H9 (cell line): ENCODE measurements at regions not wholly inside any gene's neighbourhood (a gene's known extent, or its start where the extent isn't known, plus 50 kb on each side); places are given as distances from the start of the nearest gene placed in this dataset.

ENCODE experiments used
- DNase-seq: peaks from one replicate; pipeline ENCODE4 v3.0.0-alpha.2; 2017
- H2AFZ ChIP-seq: one replicate; pipeline ENCODE4 v1.6.1; 2013; ENCODE audit warnings: mild to moderate bottlenecking, low read length, control low read depth, moderate library complexity
- H2AK5ac ChIP-seq: 2 replicates; pipeline ENCODE4 v1.6.1; 2013; ENCODE audit warnings: low read length, control low read depth, mixed read lengths; ENCODE audit not compliant: insufficient read length
- H2BK120ac ChIP-seq: one replicate; pipeline ENCODE4 v1.6.1; 2013; ENCODE audit warnings: low read depth, mild to moderate bottlenecking, low read length, control low read depth, inconsistent platforms; ENCODE audit not compliant: poor library complexity, severe bottlenecking
- H2BK12ac ChIP-seq: 2 replicates; pipeline ENCODE4 v1.6.1; 2013; ENCODE audit warnings: low read length, control low read depth, mixed read lengths, low read depth; ENCODE audit not compliant: insufficient read length
- H2BK15ac ChIP-seq: 2 replicates; pipeline ENCODE4 v1.6.1; 2013; ENCODE audit warnings: low read depth, low read length, control low read depth
- H2BK20ac ChIP-seq: one replicate; pipeline ENCODE4 v1.6.1; 2013; ENCODE audit warnings: low read depth, mild to moderate bottlenecking, low read length, control low read depth, inconsistent platforms; ENCODE audit not compliant: poor library complexity, severe bottlenecking
- H2BK5ac ChIP-seq: 2 replicates; pipeline ENCODE4 v1.6.1; 2013; ENCODE audit warnings: low read length, control low read depth, mixed read lengths; ENCODE audit not compliant: insufficient read length
- H3K14ac ChIP-seq: 2 replicates; pipeline ENCODE4 v1.6.1; 2013; ENCODE audit warnings: low read length, control low read depth; ENCODE audit not compliant: insufficient read depth
- H3K18ac ChIP-seq: 2 replicates; pipeline ENCODE4 v1.6.1; 2013; ENCODE audit warnings: low read depth, mild to moderate bottlenecking, mixed read lengths, low read length, control low read depth; ENCODE audit not compliant: insufficient read length
- H3K23ac ChIP-seq: 2 replicates; pipeline ENCODE4 v1.6.1; 2013; ENCODE audit warnings: low read length, control low read depth, mixed read lengths, low read depth; ENCODE audit not compliant: insufficient read length
- H3K23me2 ChIP-seq: 2 replicates; pipeline ENCODE4 v1.6.1; 2013; ENCODE audit warnings: low read depth, mild to moderate bottlenecking, mixed read lengths, low read length, control low read depth; ENCODE audit not compliant: insufficient read length, poor library complexity, severe bottlenecking
- H3K27ac ChIP-seq: 2 replicates; pipeline ENCODE4 v1.5.1; 2013; ENCODE audit warnings: low read length, control low read depth, mixed read lengths, low read depth; ENCODE audit not compliant: insufficient read length
- H3K27me3 ChIP-seq: 2 replicates; pipeline ENCODE4 v1.6.1; 2013; ENCODE audit warnings: low read length, control low read depth, inconsistent platforms; ENCODE audit not compliant: insufficient read depth
- H3K4ac ChIP-seq: 2 replicates; pipeline ENCODE4 v1.6.1; 2013; ENCODE audit warnings: low read depth, mild to moderate bottlenecking, control low read depth, inconsistent platforms, low read length, moderate library complexity
- H3K4me1 ChIP-seq: 2 replicates; pipeline ENCODE4 v1.6.1; 2013; ENCODE audit warnings: low read length, control low read depth, inconsistent platforms; ENCODE audit not compliant: insufficient read depth
- H3K4me2 ChIP-seq: 2 replicates; pipeline ENCODE4 v1.6.1; 2013; ENCODE audit warnings: low read length, control low read depth, mixed read lengths; ENCODE audit not compliant: insufficient read length, insufficient read depth
- H3K56ac ChIP-seq: 2 replicates; pipeline ENCODE4 v1.6.1; 2013; ENCODE audit warnings: low read depth, mild to moderate bottlenecking, mixed read lengths, low read length, control low read depth; ENCODE audit not compliant: insufficient read length
- H3K79me1 ChIP-seq: 2 replicates; pipeline ENCODE4 v1.6.1; 2013; ENCODE audit warnings: low read depth, mild to moderate bottlenecking, moderate library complexity, low read length, control low read depth, inconsistent platforms; ENCODE audit not compliant: insufficient read depth, poor library complexity, severe bottlenecking
- H3K79me2 ChIP-seq: 2 replicates; pipeline ENCODE4 v1.6.1; 2013; ENCODE audit warnings: low read length, control low read depth, inconsistent platforms; ENCODE audit not compliant: insufficient read depth
- H3K9ac ChIP-seq: 2 replicates; pipeline ENCODE4 v1.6.1; 2013; ENCODE audit warnings: low read length, control low read depth, mixed read lengths; ENCODE audit not compliant: insufficient read length; ENCODE audit errors: extremely low read depth
- H3K9me3 ChIP-seq: one replicate; pipeline ENCODE4 v1.6.1; 2013; ENCODE audit warnings: low read depth, low read length, inconsistent platforms; ENCODE audit not compliant: control insufficient read depth
- H3T11ph ChIP-seq: one replicate; pipeline ENCODE4 v1.6.1; 2013; ENCODE audit warnings: mild to moderate bottlenecking, low read length, control low read depth, inconsistent platforms
- H4K20me1 ChIP-seq: one replicate; pipeline ENCODE4 v1.6.1; 2013; ENCODE audit not compliant: control insufficient read depth, insufficient read length, insufficient read depth
- H4K5ac ChIP-seq: 2 replicates; pipeline ENCODE4 v1.6.1; 2013; ENCODE audit warnings: low read depth, mild to moderate bottlenecking, mixed read lengths, low read length, control low read depth; ENCODE audit not compliant: insufficient read length
- H4K8ac ChIP-seq: replicated peaks from 2 replicates; pipeline ENCODE4 v1.6.1; 2013; ENCODE audit warnings: low read length, control low read depth, mixed read lengths, low read depth; ENCODE audit not compliant: insufficient read length
- H4K91ac ChIP-seq: 2 replicates; pipeline ENCODE4 v1.6.1; 2013; ENCODE audit warnings: low read depth, mild to moderate bottlenecking, moderate library complexity, mixed read lengths, low read length, control low read depth; ENCODE audit not compliant: insufficient read length
- H3K27ac Mint-ChIP-seq, 3 experiments: 2 replicates in 2 of 3; 3 replicates in 1 of 3; pipeline ENCODE4 v1.8.0; 2020 to 2021; ENCODE audit warnings: mixed read lengths in 3 of 3, mild to moderate bottlenecking in 1 of 3, moderate library complexity in 1 of 3
- H3K27me3 Mint-ChIP-seq: 2 replicates; pipeline ENCODE4 v1.8.0; 2021; ENCODE audit warnings: low read depth, mild to moderate bottlenecking, moderate library complexity, mixed read lengths
- H3K36me3 Mint-ChIP-seq, 3 experiments: 2 replicates in 2 of 3; 3 replicates in 1 of 3; pipeline ENCODE4 v1.8.0; 2020 to 2021; ENCODE audit warnings: low read depth in 3 of 3, mixed read lengths in 3 of 3; ENCODE audit not compliant: insufficient read depth in 1 of 3
- H3K4me1 Mint-ChIP-seq, 2 experiments: 2 replicates each; pipeline ENCODE4 v1.8.0; 2020; ENCODE audit warnings: mixed read lengths in 2 of 2
- H3K4me3 Mint-ChIP-seq, 2 experiments: 2 replicates in 1 of 2; 3 replicates in 1 of 2; pipeline ENCODE4 v1.8.0; 2020 to 2021; ENCODE audit warnings: mild to moderate bottlenecking in 2 of 2, mixed read lengths in 2 of 2, moderate library complexity in 1 of 2
- H3K9me3 Mint-ChIP-seq, 2 experiments: 2 replicates in 1 of 2; 3 replicates in 1 of 2; pipeline ENCODE4 v1.8.0; 2020; ENCODE audit warnings: mild to moderate bottlenecking in 2 of 2, mixed read lengths in 2 of 2, moderate library complexity in 1 of 2
- WGBS: extraction: QIAGEN DNeasy Blood & Tissue Kit; methylation state at CpG from one replicate; pipeline ENCODE4 v1.1.7; 2013; ENCODE audit warnings: missing lambda C conversion rate, low lambda C conversion rate, mixed read lengths; ENCODE audit not compliant: insufficient read length; ENCODE audit errors: extremely low coverage; 5-methylcytosine and 5-hydroxymethylcytosine counted together
- TF ChIP-seq, protein P1 (sequence below): fragments of 200-600 bp; sonication (generic); conservative IDR thresholded peaks from 3 replicates; pipeline ENCODE4 v1.8.0; 2021; ENCODE audit warnings: antibody characterized with exemption, mild to moderate bottlenecking

DNA sequence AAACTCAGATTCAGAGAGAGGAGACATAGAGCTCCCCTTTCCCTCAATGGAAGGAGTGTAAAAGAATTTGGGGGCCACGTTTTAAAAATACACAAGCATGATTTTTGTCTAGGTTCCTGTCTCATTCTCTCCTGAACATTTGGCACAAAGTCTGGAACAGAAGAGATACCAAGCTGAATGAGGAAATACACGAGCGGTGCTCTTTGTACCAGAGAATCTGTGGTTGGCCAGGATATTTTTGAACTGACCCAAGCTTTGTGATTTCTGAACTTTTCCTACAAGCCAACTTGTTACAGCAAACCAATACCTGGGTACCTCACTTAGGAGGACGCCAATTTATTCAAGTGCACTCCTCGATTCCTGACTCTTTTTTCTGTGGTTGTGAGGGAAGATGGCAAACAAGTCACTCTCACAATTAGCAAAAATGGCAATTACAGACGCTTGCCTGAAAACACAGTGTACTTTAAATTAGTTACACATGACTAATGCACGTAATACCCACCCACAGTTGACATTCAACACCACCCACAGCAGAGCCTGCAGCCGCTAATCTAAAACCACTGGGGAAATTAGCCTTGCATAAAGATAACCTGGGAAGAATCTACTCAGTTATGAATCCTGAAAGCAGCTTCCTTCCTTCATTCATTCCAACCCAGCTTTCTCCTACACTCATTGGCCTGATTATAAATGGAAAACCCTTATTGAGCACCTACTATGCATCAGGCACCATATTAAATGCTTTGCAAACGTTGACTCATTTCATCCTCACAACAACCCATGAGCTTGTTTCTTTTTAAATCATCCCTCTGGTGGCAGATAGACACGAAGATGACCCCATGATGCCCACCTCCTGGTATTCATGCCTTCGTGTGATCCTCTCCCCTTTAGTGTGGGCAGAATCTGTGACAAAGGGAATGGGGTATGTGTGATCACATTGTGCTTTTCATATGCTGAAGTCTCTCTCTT lies 293.5 kb downstream of the KBTBD8 start:
- H2BK12ac ChIP-seq, result no peak overlapping the region
- no peak overlapping the region for H2BK15ac ChIP-seq
- WGBS, result no CpG with 5 or more reads among the region's 11 CpGs
- H4K91ac ChIP-seq, result no peak overlapping the region
- H4K20me1 ChIP-seq, result no peaks in the 10 kb centered on the region
- TF ChIP-seq, protein P1, sequence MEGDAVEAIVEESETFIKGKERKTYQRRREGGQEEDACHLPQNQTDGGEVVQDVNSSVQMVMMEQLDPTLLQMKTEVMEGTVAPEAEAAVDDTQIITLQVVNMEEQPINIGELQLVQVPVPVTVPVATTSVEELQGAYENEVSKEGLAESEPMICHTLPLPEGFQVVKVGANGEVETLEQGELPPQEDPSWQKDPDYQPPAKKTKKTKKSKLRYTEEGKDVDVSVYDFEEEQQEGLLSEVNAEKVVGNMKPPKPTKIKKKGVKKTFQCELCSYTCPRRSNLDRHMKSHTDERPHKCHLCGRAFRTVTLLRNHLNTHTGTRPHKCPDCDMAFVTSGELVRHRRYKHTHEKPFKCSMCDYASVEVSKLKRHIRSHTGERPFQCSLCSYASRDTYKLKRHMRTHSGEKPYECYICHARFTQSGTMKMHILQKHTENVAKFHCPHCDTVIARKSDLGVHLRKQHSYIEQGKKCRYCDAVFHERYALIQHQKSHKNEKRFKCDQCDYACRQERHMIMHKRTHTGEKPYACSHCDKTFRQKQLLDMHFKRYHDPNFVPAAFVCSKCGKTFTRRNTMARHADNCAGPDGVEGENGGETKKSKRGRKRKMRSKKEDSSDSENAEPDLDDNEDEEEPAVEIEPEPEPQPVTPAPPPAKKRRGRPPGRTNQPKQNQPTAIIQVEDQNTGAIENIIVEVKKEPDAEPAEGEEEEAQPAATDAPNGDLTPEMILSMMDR, result no peak
- no peak overlapping the region for H2BK5ac ChIP-seq
- H3K27ac Mint-ChIP-seq, result no peak overlapping the region
- no peak overlapping the region for H3K9ac ChIP-seq
- H3K4me3 Mint-ChIP-seq, result no peak overlapping the region
- no peaks in the 10 kb centered on the region for H3K36me3 Mint-ChIP-seq
- no peak overlapping the region for H3K27ac ChIP-seq
- H3K4me1 Mint-ChIP-seq, result peaks cover 9 to 11% of the 10 kb centered on the region in 2 experiments
- no peak overlapping the region for H2BK120ac ChIP-seq
- no peak overlapping the region for H4K5ac ChIP-seq
- H2AK5ac ChIP-seq, result no peak overlapping the region
- H3K18ac ChIP-seq, result no peak overlapping the region
- no peak overlapping the region for H3K23ac ChIP-seq
- H4K8ac ChIP-seq, result no peak overlapping the region
- no peaks in the 10 kb centered on the region for H3K27me3 ChIP-seq
- H3K9me3 ChIP-seq, result no peaks in the 10 kb centered on the region
- H3K4me1 ChIP-seq, result no peaks in the 10 kb centered on the region; the same call in 1 of the 2 replicates
- no peak overlapping the region for H3T11ph ChIP-seq
- H3K79me1 ChIP-seq, result no peaks in the 10 kb centered on the region
- no peak overlapping the region for H2BK20ac ChIP-seq
- H3K23me2 ChIP-seq, result no peaks in the 10 kb centered on the region
- no peak overlapping the region for H2AFZ ChIP-seq
- H3K4ac ChIP-seq, result no peak overlapping the region
- DNase-seq, result no peak
- no peak overlapping the region for H3K14ac ChIP-seq
- no peaks in the 10 kb centered on the region for H3K79me2 ChIP-seq
- H3K4me2 ChIP-seq, result no peak overlapping the region
- H3K56ac ChIP-seq, result no peak overlapping the region
- no peaks in the 10 kb centered on the region for H3K9me3 Mint-ChIP-seq
- no peaks in the 10 kb centered on the region for H3K27me3 Mint-ChIP-seq
